NCI-H524 treated with DMSO at 0.1 percent for 48 hours (cell line): ENCODE measurements at regions not wholly inside any gene's neighbourhood (a gene's known extent, or its start where the extent isn't known, plus 50 kb on each side); places are given as distances from the start of the nearest gene placed in this dataset.

Experiments
- DNase-seq: peaks from one replicate; lab custom pipeline; 2025; lab: John Stamatoyannopoulos, UW

- no peak for DNase-seq
Observed at GRCh38 chr2:120881981-120882788, 146.5 kb downstream of the GLI2 start.

GRCh38 chr2:120883607-120884440, 148.2 kb downstream of the GLI2 start:
- DNase-seq: no peak

GRCh38 chr2:120884472-120885290, 149.0 kb downstream of the GLI2 start:
- DNase-seq: no peak

GRCh38 chr2:120885321-120885720, 149.7 kb downstream of the GLI2 start:
- no peak for DNase-seq

GRCh38 chr2:120885749-120886148, 150.1 kb downstream of the GLI2 start:
- no peak for DNase-seq

GRCh38 chr2:120886534-120887319, 151.1 kb downstream of the GLI2 start:
- peak; percentile 62 for DNase-seq

- DNase-seq: no peak
Observed at GRCh38 chr2:120887320-120887697, 151.6 kb downstream of the GLI2 start.

GRCh38 chr2:120887741-120888231, 152.1 kb downstream of the GLI2 start:
- no peak for DNase-seq

GRCh38 chr2:120888851-120889250, 153.2 kb downstream of the GLI2 start:
- DNase-seq: no peak

GRCh38 chr2:120889936-120890335, 154.3 kb downstream of the GLI2 start:
- DNase-seq: no peak

GRCh38 chr2:120890566-120891360, 155.1 kb downstream of the GLI2 start:
- DNase-seq: no peak

- DNase-seq: no peak
Observed at GRCh38 chr2:120892271-120892966, 156.8 kb downstream of the GLI2 start.

GRCh38 chr2:120892967-120893667, 157.4 kb downstream of the GLI2 start:
- no peak for DNase-seq

GRCh38 chr2:120893811-120894584, 158.3 kb downstream of the GLI2 start:
- no peak for DNase-seq

- no peak for DNase-seq
Observed at GRCh38 chr2:120894966-120895365, 159.3 kb downstream of the GLI2 start.

GRCh38 chr2:120896126-120896525, 160.5 kb downstream of the GLI2 start:
- DNase-seq: no peak

GRCh38 chr2:120896901-120897300, 161.2 kb downstream of the GLI2 start:
- DNase-seq: no peak

GRCh38 chr2:120897399-120897798, 161.7 kb downstream of the GLI2 start:
- DNase-seq: no peak
